ENCODE measurements at regions not wholly inside any gene's neighbourhood (a gene's known extent, or its start where the extent isn't known, plus 50 kb on each side); places are given as distances from the start of the nearest gene placed in this dataset.
"Not testable (repeated sequence)": the region's sequence is repeated elsewhere in the genome, so short reads cannot be mapped to it uniquely, and the experiment has no call there.

DNA sequence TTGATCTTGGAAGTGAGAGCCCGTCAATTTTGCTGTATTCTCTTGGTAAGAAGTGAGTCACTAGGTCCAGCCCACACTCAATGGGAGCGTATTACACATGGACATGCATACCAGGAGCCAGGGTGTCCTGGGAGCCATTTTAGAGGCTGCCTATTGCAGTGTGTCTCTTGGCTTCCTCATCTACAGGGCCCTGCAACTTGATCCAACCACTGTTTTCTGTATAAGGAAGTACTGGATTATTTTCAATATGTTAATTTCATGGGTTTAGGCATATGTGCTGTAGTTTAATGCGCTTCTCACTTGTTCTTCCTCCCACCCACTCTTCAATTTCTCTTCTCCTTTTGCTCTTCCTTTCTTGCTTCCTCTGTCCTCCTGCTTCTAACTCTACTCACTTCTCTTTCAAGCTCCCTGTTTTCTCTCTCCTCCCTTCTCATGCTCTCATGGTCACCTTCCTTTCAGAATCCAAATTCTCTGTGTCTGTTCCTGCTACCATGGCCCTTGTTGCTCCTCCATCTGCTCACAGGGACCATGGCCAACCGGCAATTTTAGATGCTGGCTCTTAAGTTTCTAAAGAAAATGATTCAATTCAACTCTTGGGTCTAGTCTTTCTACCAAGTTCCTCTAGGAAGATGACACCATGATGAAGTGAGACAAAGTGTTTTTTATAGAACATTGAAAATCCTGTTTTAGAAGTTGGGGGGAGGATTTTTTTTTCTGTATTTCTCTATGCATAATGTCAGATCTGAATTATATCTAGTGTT lies 152.0 kb upstream of the ZEB2 start:
- no peak for DNase-seq

DNA sequence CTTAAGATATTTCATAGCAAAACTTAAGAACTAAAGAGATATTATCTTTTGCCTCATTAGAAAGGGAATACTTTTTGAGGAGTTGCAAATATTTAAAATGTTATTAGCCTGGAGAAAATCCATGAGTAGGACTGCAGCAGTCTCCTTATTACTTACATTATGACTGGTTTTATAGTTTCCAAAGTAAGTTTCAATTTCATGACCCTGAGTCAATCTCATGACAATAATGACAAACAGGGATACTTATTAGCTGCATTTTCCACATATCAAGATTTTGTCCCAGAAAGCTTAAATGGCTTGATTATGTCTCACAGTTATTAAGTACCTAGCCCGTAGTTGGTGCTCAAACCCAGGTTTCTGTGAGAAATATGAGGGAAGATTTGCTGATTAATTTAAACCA lies 150.8 kb upstream of the ZEB2 start:
- DNase-seq, result no peak

DNA sequence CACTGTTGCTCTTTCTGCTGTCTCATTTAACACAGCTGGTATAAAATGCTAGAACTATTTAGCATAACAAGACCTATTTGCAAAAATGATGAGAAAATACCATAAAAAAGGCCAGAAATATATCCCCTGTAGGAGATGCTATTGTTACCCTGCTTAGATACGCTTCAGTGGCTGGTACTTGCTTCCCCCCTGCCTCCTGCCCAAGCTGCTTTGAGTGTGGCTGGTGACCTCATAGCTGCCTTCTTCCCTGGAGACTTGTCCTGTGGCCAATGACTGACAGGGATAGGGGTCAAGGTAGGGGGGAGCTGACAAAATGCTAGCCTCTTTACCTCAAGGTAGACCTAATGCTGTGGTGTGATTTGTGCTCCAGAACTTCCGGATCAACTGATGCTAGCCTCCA lies 150.2 kb upstream of the ZEB2 start:
- no peak for DNase-seq

DNA sequence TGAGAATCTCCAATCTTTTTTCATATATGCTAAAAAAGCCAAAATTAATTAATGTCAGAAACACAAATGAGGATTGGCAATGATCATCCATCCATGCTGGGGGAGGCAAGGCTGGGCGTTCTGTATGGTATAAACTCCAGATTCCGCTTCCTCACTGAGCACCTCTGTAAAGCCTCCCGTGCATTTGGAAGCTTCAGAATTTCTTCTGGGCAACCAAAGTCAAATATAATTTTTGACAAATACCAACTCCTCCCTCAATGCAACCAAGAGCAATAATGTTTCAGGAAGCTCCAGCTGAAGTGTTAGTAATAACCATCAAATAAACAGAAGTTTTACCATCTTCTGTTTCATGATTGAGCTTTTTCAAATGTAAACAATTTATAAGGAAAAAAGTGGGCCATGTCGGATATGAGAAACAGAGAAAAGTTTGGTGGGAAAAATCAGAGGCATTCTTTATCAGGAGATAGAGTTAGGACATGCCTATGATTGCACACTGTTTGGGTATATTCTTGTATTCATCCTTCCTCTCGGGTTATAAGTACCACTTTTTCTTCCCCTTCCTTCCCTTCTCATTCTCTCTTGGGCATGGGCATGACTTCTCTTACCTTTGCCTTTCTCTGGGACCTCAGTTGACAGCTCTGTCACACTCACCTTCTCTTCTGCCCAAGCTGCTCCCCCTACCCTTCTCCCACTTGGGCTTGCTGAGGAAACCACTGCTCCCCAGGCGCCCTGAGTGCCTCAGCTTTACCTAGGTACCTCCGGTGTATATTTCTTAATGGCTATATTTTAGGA lies 149.5 kb upstream of the ZEB2 start:
- DNase-seq, result no peak

DNA sequence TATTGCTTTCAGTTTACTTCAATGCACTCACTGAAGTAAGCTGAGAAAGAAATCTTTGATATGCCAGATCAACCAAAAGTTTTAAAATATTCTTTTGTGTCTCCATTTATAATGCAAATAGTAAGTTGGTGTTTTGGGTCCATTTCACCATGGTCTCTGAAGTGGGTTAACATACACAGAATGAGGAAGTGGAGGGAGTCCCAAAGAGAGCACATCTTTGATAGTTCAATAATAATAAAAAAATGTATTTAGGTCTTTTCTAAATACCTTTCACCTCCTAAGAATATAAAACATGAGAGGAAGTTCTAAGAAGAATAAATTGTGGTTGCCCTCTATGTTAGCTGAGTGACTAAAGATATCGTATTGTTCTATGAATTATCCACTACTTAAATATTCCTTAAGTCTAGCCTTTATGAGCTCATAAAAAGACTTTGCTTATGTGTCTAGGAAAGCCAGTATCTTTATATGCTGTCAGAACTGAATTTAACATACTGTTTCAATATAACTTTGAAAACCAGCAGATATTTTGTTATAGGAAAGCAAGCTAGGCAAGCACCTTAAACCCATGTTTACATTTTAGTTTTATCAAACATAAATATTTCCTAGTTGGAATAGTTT lies 148.7 kb upstream of the ZEB2 start:
- DNase-seq, result no peak

DNA sequence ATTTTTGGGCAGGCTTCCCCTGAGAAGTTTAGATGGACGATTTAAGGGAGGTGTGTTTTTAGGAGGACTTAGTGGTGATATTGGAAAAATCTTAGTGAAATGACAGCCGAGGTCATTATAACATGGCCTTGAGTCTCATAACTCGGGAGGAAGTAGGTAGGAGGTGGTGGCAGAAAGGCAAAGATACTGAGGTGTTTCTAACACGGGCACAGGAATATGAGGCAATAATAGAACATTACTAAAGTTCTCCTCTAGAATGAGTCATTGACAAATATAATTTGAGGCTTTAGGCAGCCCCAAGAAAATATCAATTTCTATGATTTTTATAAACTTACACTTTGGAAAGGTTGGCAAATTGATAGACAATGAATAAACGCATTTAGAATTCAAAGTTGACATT lies 146.1 kb upstream of the ZEB2 start:
- no peak for DNase-seq

DNA sequence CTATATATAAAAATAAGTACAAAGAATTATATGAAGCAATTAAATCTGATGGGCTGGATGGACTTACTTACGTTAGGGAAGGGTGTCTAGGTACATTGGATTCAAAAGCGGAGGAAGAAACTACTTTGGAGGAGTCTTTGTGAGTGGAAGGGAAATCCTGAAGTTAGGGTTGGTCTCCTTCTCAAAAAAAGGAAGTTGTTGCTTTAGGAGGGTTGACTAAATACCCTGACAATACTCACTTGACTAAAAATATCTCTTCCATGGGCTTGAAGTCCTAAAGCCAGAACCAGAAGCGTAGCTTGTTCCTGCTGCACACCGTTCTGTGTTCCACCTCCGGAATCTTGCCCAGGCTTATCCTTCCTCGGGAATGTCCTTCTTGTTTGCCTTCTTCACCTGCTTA lies 143.3 kb upstream of the ZEB2 start:
- no peak for DNase-seq

DNA sequence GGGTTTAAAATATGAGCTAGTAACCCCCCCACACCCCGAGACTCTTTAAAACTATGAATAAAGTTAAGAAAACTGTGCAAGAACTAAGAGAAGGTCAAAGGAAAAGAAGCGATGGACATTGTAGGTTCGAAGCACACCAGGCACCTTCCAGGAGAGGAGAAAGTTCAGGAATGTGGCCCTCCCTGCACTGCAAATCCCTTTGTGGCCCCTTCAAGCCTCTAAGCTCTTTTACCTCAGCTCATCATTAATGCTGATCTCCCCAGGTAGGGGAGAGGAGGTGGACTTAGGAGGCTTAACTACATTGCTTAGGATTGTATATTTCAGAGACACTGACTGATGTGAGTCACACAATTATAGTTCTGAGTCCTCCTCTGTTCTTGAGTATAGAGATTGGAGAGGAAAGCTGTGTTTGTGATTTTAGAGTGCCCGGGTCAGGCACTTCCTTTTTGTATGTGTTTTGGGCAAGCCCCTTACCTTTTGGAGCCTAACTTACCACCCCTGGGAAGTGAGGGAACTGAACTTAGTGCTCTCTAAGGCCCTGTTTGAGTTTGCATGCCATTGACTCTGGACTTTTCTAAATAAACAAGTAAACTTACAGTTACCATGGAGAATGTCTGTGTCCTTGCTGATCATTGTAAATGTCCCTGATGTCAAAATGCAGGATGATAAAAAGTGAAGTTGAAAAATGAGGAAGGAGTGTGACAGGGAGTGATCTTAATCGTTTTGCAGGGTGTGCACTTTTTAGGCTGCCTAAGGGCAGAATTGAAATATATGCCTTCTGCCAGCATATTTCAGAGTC lies 140.8 kb upstream of the ZEB2 start:
- DNase-seq, result no peak

DNA sequence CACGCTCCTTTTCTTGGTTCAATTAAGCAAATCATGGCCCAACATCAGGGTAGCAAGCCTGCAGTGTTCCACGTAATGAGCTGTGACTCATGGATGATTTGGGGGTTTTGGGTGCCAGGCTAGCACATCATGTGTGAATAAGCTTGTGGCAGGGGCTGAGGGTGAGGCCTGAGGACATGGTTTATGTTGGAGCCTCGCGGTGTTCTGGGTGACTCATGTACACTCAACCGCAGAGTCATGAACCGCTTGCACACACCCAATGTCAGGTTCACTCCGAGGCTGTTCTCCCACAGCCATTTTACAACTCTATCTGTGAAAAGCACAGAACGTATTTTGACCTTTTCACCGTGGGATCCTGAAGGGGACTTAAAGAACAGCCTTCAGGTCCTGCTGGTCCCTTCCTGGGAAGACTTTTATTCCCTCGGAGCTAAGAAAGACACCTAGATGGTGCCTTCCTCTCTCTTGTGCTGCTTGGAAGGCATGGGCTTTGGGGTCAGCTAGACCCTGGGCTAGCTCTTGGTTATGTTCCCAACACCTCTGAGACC lies 139.9 kb upstream of the ZEB2 start:
- DNase-seq, result no peak

DNA sequence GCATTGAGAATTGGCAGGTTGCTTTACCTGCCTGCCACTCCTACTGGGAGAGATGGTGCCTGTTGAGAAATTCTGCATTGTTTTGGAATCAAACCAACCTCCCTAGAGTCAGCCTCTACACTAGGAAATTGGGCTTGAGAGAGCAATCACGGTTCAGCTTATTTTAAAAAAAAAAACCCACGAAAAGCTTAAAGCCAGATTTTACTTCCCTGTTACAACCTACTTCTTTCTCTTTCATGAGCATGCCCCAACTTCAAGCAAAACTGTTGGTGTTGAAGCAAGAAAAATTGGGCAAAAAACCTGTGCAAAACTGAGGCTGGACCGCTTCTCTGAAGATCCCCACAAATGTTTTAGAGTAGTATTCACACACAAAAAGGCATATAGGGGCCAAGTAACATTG lies 134.6 kb upstream of the ZEB2 start:
- DNase-seq, result no peak

DNA sequence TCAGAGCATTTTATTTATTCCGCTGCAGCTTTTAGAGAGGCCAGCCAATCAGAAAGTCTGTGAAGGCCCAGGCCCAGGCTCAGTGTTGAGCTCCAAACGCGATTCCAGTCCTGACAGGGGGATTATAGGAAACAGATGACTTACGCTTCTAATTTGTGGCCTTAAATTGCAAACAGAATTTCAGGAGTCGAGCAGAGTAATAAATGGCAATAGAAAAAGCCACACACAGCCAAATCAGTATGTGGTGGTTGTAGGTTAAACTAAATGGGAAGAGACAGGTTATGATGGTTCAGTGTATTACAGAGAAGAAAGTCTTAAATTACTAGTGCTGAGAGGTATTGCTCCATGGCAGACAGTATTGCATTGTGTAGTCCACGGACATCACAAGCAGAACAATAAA lies 131.0 kb upstream of the ZEB2 start:
- DNase-seq, result no peak

DNA sequence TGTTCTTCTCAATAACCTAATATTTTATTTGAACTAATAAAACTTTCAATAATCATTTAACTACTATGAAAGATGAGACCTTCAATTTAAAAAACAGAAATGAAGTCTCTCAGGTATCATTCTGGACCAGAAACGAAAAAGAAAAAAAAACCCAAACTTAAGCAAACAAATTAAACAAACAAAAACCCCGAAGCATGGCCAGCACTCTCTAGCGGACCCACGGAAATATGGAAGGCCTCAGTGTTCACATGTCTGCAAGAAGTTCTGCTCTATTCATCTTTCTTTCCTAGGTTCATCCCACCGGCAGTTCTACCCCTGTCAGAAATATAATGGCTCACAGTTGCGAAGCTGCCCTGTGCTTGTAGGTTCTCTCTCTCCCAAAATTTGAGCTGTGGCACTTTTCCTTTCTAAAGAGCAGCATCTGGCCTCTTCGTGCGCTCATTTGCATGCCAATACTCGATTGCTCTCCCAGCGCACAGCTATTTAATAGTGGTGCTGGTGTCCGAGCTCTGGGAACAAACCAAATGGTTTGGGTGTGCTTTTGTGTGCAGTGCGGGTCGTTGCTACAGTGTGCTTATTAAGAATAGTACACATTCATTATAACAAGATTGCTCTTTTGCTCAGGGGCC lies 129.0 kb upstream of the ZEB2 start:
- DNase-seq, result no peak

DNA sequence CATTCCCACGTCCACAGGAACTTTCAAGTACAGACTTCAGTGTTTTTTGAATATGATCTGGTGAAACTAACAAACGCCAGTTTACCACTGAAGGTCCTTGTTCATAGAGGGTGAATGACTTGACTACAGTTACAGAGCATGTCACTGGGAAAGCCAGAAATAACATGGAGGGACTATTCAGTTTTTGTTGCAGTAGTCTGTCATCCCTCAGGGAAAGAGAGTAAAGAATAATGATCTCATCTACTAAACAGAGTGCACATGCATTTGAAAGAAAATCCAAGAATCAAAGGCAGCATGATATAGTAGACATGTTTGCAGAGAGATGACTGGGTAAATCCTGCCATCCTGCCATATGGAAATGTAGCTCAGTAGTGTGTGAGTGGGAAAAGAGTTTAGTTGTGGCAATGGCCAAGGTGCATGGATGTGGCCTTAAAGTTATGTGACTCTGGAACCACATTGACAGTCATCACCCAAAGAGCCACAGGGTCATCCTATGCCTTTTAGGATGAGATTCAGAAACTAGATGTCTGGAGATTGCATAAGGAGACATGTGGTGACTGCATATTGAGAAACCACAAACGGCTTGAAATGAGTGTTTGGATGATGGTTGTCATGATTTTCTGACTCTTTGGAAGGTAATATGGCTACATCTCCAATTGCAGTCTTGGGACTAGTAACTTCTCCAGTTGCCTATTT lies 125.3 kb upstream of the ZEB2 start:
- no peak for DNase-seq

DNA sequence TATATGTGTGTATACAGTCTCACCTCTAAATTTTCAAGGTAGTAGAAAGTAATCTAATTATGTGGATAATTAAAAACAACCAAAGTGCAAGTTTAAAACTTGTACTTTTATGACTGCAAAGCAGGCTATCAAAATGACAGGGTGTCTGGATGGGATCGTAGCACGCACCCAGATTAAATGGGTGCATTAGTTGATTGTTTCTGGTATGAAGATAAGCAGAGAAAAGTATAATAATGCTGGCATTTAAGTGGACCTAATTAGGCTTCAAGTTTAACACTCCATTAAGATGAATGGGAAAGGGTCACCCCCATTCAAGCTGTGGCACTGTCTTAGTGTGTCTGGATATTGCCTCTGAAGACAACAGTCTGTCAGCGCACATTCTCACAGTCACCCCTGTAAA lies 124.6 kb upstream of the ZEB2 start:
- no peak for DNase-seq

DNA sequence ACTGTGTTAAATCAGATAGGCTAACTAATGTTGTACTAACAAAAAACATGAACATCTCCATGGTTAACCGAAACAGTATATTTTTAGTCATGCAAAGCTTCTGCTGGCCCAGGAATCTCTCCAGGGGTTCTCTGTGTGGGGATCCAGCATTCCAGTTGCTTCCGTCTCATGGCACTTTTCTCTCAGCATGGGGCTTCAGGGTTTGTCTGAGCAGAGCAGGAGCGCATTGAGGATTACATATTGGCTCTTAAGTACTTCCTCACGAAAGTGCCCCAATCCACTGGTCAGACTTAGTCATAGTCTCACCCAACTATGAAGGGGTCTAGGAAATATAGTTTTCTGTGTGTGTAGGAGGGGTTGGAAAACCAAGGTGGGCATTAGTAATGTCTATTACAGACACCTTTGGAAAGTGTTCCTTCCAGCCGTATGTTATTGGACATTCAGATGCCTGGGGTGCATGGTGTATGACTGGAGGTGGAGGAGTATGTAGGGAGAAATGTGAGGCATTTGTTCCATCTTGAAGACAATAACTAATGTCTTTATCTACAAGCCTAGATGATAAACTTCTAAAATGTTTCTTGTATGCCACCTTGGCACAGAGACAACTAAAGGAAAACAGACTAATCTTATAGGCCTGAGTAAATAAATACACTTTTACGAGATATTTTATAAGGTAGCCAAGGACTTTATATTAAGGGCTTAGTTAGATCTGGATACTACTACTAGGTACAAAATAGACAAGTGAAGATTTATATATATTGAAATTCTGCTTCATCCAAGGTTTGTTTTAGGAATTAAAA lies 123.8 kb upstream of the ZEB2 start:
- DNase-seq, result no peak

DNA sequence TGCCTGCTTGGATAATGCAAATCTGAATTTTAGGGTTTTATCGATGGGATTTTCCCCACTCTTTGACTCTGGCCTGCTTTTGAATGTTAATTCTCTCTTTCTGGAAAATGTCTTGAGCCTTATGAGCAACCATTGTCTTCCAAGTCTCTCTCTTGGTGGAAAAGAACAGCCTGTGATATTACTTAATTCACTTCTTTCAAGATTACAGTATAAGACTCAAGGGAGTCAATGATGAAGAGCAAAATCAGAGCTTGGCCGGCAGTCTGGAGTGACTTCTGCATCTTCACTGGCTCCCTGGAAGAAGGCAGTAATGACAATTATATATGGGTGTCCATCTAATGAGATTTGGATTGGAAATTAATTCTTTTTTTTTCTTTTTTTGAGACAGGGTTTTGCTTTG lies 122.9 kb upstream of the ZEB2 start:
- no peak for DNase-seq

DNA sequence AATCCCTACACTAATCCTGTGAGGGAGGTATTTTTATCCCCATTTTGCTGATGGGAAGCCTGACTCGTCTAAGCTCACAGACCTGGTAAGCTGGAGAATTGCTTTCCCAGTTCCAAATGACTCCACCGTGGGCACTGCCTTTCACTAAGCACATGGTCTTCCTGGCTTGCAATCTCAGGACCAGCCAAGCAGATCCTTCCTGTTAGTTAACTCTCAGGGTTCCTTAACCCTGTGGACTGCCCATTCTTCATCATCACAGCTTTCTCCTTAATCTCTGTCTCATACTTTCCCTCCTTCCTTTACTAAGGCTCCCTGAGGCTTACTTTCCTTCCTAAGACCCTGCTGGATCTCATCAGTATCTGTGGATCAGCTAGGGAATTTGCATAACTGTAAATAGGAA lies 122.2 kb upstream of the ZEB2 start:
- DNase-seq, result no peak

DNA sequence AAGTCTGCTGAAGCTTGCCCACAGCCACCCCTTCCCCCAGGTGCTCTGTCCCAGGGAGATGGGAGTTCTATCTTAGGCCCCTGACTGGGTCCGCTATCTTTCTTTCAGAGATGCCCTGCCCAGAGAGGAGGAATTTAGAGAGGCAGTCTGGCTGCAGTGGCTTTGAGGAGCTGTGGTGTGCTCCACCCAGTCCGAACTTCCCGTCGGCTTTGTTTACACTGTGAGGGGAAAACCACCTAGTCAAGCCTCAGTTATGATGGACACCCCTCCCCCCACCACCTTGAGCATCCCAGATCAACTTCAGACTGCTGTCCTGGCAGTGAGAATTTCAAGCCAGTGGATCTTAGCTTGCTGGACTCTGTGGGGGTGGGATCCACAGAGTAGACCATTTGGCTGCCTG lies 118.3 kb upstream of the ZEB2 start:
- not testable (repeated sequence) for DNase-seq

DNA sequence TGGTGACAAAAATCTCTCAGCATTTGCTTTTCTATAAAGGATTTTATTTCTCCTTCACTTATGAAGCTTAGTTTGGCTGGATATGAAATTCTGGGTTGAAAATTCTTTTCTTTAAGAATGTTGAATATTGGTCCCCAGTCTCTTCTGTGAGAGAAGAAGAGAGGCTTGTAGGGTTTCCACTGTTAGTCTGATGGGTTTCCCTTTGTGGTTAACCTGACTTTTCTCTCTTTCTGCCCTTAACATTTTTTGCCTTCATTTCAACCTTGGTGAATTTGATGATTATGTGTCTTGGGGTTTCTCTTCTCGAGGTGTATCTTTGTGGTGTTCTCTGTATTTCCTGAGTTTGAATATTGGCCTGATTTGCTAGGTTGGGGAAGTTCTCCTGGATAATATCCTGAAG lies 116.9 kb upstream of the ZEB2 start:
- not testable (repeated sequence) for DNase-seq

DNA sequence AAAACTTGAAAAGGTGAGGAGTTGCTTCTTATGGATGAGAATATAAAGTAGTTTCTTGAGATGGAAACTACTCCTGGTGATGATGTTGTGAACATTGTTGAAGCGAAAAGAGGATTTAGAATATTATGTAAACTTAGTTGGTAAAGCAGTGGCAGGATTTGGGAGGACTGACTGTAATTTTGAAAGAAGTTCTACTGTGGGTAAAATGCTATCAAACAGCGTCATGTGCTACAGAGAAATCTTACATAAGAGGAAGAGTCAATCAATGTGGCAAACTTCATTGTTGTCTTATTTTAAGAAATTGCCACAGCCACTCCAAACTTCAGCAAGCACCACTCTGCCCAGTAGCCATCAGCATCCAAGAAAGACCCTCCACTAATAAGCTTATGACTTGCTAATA lies 112.9 kb upstream of the ZEB2 start:
- no peak for DNase-seq

DNA sequence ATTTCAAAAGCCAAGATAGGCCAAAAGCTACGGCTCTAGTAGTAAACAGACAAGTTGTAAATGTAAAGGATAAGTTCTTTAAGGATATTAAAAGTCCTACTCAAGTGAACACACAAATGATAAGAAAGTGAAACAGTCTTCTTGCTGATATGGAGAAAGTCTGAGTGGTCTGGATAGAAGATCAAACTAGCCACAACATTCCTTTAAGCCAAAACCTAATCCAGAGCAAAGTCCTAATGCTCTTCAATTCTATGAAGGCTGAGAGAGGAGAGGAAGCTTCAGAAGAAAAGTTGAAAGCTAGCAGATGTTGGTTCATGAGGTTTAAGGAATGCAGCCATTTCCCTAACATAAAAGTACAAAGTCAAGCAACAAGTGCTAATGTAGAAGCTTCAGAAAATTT lies 111.7 kb upstream of the ZEB2 start:
- DNase-seq, result no peak

Measured in activated naive CD4-positive, alpha-beta T cell (primary cell).